Ishikawa (cell line): ENCODE measurements at regions not wholly inside any gene's neighbourhood (a gene's known extent, or its start where the extent isn't known, plus 50 kb on each side); places are given as distances from the start of the nearest gene placed in this dataset.

Source experiments
- CEBPB ChIP-seq: IDR thresholded peaks from 2 replicates; pipeline ENCODE4 v1.6.1; 2012
- CREB1 ChIP-seq: IDR thresholded peaks from 2 replicates; pipeline ENCODE4 v1.6.1; 2012; ENCODE audit warnings: low read depth
- EGR1 ChIP-seq: IDR thresholded peaks from 2 replicates; pipeline ENCODE4 v1.6.1; 2012
- EP300 ChIP-seq: IDR thresholded peaks from 2 replicates; pipeline ENCODE4 v1.6.1; 2012; ENCODE audit warnings: borderline replicate concordance
- FOXM1 ChIP-seq: IDR thresholded peaks from 2 replicates; pipeline ENCODE4 v1.6.1; 2012; ENCODE audit warnings: low read depth, borderline replicate concordance
- MAX ChIP-seq: IDR thresholded peaks from 2 replicates; pipeline ENCODE4 v1.6.1; 2012
- NFIC ChIP-seq: IDR thresholded peaks from 2 replicates; pipeline ENCODE4 v1.6.1; 2012
- RAD21 ChIP-seq: IDR thresholded peaks from 2 replicates; pipeline ENCODE4 v1.6.1; 2012; ENCODE audit warnings: low read depth
- REST ChIP-seq: IDR thresholded peaks from 2 replicates; pipeline ENCODE4 v1.6.1; 2012; ENCODE audit warnings: low read depth, mild to moderate bottlenecking
- TCF12 ChIP-seq: IDR thresholded peaks from 2 replicates; pipeline ENCODE4 v1.6.1; 2012; ENCODE audit warnings: low read depth
- TEAD4 ChIP-seq: IDR thresholded peaks from 2 replicates; pipeline ENCODE4 v1.6.1; 2012
- USF1 ChIP-seq: IDR thresholded peaks from 2 replicates; pipeline ENCODE4 v1.6.1; 2012
- YY1 ChIP-seq: IDR thresholded peaks from 2 replicates; pipeline ENCODE4 v1.6.1; 2012; ENCODE audit warnings: low read depth
- ZBTB7A ChIP-seq: IDR thresholded peaks from 2 replicates; pipeline ENCODE4 v1.6.1; 2012; ENCODE audit warnings: low read depth

GRCh38 chr10:118839348-118839747 lies 84.6 kb upstream of the CACUL1 start:
- TF ChIP-seq TEAD4: no peak
- no peak for TF ChIP-seq YY1
- no peak for TF ChIP-seq EP300
- no peak for TF ChIP-seq FOXM1
- no peak for TF ChIP-seq CEBPB
- TF ChIP-seq MAX: no peak
- no peak for TF ChIP-seq ZBTB7A
- TF ChIP-seq EGR1: no peak
- no peak for TF ChIP-seq TCF12
- no peak for TF ChIP-seq REST
- TF ChIP-seq USF1: no peak
- no peak for TF ChIP-seq NFIC
- no peak for TF ChIP-seq CREB1
- TF ChIP-seq RAD21: no peak
